ENCODE measurements at regions not wholly inside any gene's neighbourhood (a gene's known extent, or its start where the extent isn't known, plus 50 kb on each side); places are given as distances from the start of the nearest gene placed in this dataset.

GRCh38 chr15:94125698-94126097, 105.7 kb upstream of the MCTP2 start:
- no peak for TF ChIP-seq JUND (IDR thresholded peaks at IDR 0.05; ENCODE audit: low read depth)
- in situ Hi-C loops (cut with HindIII; ENCODE audit: low pct_unique_long_range_greater_than_20kb, low sequenced_read_pairs), result no loop called here
- no peak for DNase-seq (ENCODE audit: low read depth in 1 of 2, low spot score in 1 of 2)

- no peak for DNase-seq (ENCODE audit: low read depth in 1 of 2, low spot score in 1 of 2)
- in situ Hi-C loops (cut with HindIII; ENCODE audit: low pct_unique_long_range_greater_than_20kb, low sequenced_read_pairs), result no loop called here
- no peak for TF ChIP-seq JUND (IDR thresholded peaks at IDR 0.05; ENCODE audit: low read depth)
Observed at GRCh38 chr15:94125156-94125555, 106.2 kb upstream of the MCTP2 start.

DNA sequence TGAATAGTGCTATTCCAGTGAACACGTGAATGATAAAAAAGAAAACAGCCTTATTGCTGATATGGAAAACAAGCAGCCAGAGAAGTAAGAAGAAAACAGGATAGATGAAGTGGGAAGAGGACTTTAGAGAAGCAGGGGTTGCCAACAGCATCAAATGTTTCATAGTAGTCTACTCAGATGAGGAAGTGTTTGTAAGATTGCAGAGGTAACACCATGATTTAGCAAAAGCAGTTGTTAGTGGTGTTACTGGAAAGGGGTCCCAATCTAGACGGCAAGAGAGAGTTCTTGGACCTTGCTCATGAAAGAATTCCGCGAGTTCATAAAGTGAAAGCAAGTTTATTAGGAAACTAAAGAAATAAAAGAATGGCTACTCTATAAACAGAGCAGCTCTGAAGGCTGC, 108.8 kb upstream of the MCTP2 start:
- no peak for DNase-seq (ENCODE audit: low read depth in 1 of 2, low spot score in 1 of 2)
- in situ Hi-C loops (cut with HindIII; ENCODE audit: low pct_unique_long_range_greater_than_20kb, low sequenced_read_pairs), result no loop called here
- no peak for TF ChIP-seq JUND (IDR thresholded peaks at IDR 0.05; ENCODE audit: low read depth)

GRCh38 chr15:94119923-94120775, 111.2 kb upstream of the MCTP2 start:
- DNase-seq (ENCODE audit: low read depth in 1 of 2, low spot score in 1 of 2), result peak; percentile 40 to 92
- in situ Hi-C loops (cut with HindIII; ENCODE audit: low pct_unique_long_range_greater_than_20kb, low sequenced_read_pairs), result no loop called here
- no peak for TF ChIP-seq JUND (IDR thresholded peaks at IDR 0.05; ENCODE audit: low read depth)

GRCh38 chr15:94119298-94119811, 112.0 kb upstream of the MCTP2 start:
- no peak for TF ChIP-seq JUND (IDR thresholded peaks at IDR 0.05; ENCODE audit: low read depth)
- in situ Hi-C loops (cut with HindIII; ENCODE audit: low pct_unique_long_range_greater_than_20kb, low sequenced_read_pairs), result no loop called here
- peak in 1 of 2 experiments; percentile 19 for DNase-seq (ENCODE audit: low read depth in 1 of 2, low spot score in 1 of 2)

DNA sequence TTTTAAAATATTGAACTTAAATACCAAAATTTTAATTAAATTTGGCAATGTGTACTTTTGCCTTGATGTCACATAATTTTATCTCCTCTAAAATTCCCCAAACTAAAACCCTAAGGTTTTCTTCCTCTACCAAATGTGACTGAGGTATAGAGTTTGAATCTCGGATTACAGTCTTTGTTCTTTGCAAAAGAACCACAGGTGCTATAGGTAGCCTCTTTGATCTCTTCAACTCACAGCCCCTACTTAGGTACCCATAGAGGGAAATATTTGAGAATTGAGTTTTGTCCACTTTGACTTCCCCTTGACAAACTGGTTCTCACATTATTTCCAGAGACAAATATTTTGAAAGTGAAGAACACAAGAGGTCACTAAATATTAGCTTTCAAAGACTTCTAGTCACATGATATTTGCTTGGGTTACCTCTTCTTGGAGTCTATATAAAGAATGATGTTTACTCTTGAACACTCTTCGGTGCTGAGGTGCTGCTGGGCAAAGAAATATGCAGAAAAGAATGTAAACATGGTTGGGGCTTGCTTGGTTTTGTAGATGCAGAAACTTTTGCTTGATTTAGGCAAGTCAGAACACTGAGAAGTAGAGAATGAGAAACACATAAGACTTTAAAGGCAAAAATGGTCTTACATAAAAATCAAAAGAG, 120.8 kb upstream of the MCTP2 start:
- peak in 1 of 2 experiments; percentile 89 for DNase-seq (ENCODE audit: low read depth in 1 of 2, low spot score in 1 of 2)
- in situ Hi-C loops (cut with HindIII; ENCODE audit: low pct_unique_long_range_greater_than_20kb, low sequenced_read_pairs), result no loop called here
- no peak for TF ChIP-seq JUND (IDR thresholded peaks at IDR 0.05; ENCODE audit: low read depth)

- TF ChIP-seq JUND (IDR thresholded peaks at IDR 0.05; ENCODE audit: low read depth), result no peak
- in situ Hi-C loops (cut with HindIII; ENCODE audit: low pct_unique_long_range_greater_than_20kb, low sequenced_read_pairs), result no loop called here
- no peak for DNase-seq (ENCODE audit: low read depth in 1 of 2, low spot score in 1 of 2)
Observed at GRCh38 chr15:94107652-94108051, 123.7 kb upstream of the MCTP2 start.

- no peak for DNase-seq (ENCODE audit: low read depth in 1 of 2, low spot score in 1 of 2)
- TF ChIP-seq JUND (IDR thresholded peaks at IDR 0.05; ENCODE audit: low read depth), result no peak
- in situ Hi-C loops (cut with HindIII; ENCODE audit: low pct_unique_long_range_greater_than_20kb, low sequenced_read_pairs), result no loop called here
Observed at GRCh38 chr15:94105760-94106159, 125.6 kb upstream of the MCTP2 start.

DNA sequence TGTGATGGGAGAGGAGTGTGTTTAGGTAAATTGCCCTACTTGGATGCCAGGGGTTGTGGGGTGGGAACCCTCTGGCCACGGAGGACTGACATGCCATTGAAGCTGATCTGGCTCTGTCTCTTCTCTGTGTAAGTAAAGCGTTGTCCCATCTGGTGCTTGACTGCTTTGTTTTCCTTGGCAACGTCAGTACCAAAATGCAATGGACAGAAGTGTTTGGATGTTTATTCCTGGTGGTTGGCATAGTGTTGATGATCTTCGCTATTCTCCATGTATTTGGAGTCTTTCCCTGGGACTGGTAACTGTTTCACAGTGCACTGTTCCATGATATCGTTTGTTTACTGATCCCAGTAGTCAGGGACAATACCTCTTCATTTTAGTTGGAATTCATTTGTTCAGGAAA, 130.5 kb upstream of the MCTP2 start:
- in situ Hi-C loops (cut with HindIII; ENCODE audit: low pct_unique_long_range_greater_than_20kb, low sequenced_read_pairs), result no loop called here
- no peak for DNase-seq (ENCODE audit: low read depth in 1 of 2, low spot score in 1 of 2)
- no peak for TF ChIP-seq JUND (IDR thresholded peaks at IDR 0.05; ENCODE audit: low read depth)

- no peak for DNase-seq (ENCODE audit: low read depth in 1 of 2, low spot score in 1 of 2)
- in situ Hi-C loops (cut with HindIII; ENCODE audit: low pct_unique_long_range_greater_than_20kb, low sequenced_read_pairs), result no loop called here
- no peak for TF ChIP-seq JUND (IDR thresholded peaks at IDR 0.05; ENCODE audit: low read depth)
Observed at GRCh38 chr15:94099574-94099960, 131.8 kb upstream of the MCTP2 start.

GRCh38 chr15:94098921-94099573, 132.3 kb upstream of the MCTP2 start:
- TF ChIP-seq JUND (IDR thresholded peaks at IDR 0.05; ENCODE audit: low read depth), result no peak
- in situ Hi-C loops (cut with HindIII; ENCODE audit: low pct_unique_long_range_greater_than_20kb, low sequenced_read_pairs), result no loop called here
- no peak for DNase-seq (ENCODE audit: low read depth in 1 of 2, low spot score in 1 of 2)

DNA sequence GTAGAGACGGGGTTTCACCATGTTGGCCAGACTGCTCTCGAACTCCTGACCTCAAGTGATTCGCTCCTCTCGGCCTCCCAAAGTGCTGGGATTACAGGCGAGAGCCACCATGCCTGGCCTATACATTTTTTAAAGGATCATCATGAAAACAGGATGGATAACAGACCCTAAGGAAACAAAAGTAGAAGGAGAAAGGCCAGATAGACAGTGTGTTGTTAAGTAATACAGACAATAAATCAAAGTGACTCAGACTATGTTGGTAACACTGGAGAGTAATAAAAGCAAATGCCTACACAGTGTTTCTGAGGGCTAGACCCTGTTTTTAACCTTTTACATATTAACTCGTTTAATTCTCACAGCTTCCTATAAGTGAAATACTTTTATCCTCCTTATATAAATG, 133.8 kb upstream of the MCTP2 start:
- in situ Hi-C loops (cut with HindIII; ENCODE audit: low pct_unique_long_range_greater_than_20kb, low sequenced_read_pairs), result no loop called here
- no peak for DNase-seq (ENCODE audit: low read depth in 1 of 2, low spot score in 1 of 2)
- no peak for TF ChIP-seq JUND (IDR thresholded peaks at IDR 0.05; ENCODE audit: low read depth)

DNA sequence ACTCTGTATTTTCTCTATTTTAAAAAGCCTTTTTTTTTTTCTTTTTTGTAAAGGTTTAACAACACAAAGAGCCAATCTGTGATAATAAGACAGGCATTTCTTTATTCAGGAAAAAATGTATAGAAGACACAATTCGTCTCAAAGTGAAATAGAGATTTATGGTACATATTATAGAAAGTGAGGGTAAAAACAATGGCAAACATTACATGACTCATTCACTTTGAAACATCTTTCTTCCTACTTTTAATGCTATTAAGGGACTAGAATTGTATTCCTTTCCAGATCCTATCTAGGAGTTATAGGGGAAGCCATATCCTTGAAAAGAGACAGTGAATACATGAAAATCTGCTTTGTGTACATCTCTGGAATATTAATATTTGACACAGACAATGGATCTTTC, 137.1 kb upstream of the MCTP2 start:
- in situ Hi-C loops (cut with HindIII; ENCODE audit: low pct_unique_long_range_greater_than_20kb, low sequenced_read_pairs), result no loop called here
- no peak for DNase-seq (ENCODE audit: low read depth in 1 of 2, low spot score in 1 of 2)
- no peak for TF ChIP-seq JUND (IDR thresholded peaks at IDR 0.05; ENCODE audit: low read depth)

Measured in T47D (cell line).